MG63 (cell line): ENCODE measurements at regions not wholly inside any gene's neighbourhood (a gene's known extent, or its start where the extent isn't known, plus 50 kb on each side); places are given as distances from the start of the nearest gene placed in this dataset.
A peak's percentile ranks its signal among the peaks of the same experiment; 100 is the strongest.

Experiments
- DNase-seq: peaks from one replicate; pipeline ENCODE4 v3.0.0-alpha.2; 2020
- H3K27me3 ChIP-seq: fragments of 250-450 bp; sonication (Bioruptor Pico); 2 replicates; pipeline ENCODE4 v1.5.1; 2020; ENCODE audit warnings: mild to moderate bottlenecking, moderate library complexity
- H3K36me3 ChIP-seq: fragments of 250-450 bp; sonication (Bioruptor Pico); 2 replicates; pipeline ENCODE4 v1.5.1; 2020; ENCODE audit warnings: mild to moderate bottlenecking, moderate library complexity
- H3K4me3 ChIP-seq: fragments of 250-450 bp; sonication (Bioruptor Pico); 2 replicates; pipeline ENCODE4 v1.5.1; 2020; ENCODE audit warnings: mild to moderate bottlenecking, moderate library complexity
- H3K9me3 ChIP-seq: fragments of 250-450 bp; sonication (Bioruptor Pico); 2 replicates; pipeline ENCODE4 v1.5.1; 2020; ENCODE audit warnings: mild to moderate bottlenecking, moderate library complexity

DNA sequence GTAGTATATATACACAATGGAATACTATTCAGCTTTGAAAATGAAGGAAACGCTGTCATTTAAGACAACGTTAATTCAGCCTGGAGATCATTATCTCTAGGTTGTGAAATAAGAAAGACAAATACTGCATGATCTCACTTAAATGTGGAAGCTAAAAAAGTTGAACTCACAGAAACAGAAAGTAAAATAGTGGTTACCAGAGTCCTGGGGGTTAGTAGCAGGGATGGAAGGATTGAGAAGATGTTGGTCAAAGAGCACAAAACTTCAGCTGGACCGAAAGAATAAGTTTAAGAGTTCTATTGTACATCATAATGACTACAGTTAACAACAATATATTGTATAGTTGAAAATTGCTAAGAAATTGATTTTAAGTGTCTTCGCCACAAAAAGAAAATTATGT lies 670.3 kb downstream of the NR4A2 start:
- H3K36me3 ChIP-seq: no peaks in the 10 kb centered on the region
- H3K27me3 ChIP-seq: no peaks in the 10 kb centered on the region
- no peak overlapping the region for H3K4me3 ChIP-seq
- no peak for DNase-seq
- no peaks in the 10 kb centered on the region for H3K9me3 ChIP-seq

DNA sequence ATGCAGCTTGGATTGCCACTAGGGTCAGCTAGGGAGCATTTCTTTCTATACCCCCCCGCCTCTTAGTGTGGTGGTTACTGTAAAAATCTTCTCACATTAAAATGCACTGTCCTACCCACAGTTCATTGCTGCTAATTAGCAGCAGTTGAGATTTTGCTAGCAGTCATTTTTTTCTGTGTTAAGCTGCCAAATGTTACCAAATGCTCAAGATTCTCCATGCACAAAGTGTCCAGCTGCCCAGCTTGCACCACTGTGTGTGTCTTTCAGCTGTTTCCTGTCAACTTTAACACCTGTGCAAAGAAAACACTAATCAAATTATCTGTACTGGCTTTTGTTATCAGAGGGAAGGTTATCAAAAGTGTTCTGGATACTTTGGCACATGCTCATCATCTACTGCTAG lies 679.3 kb downstream of the NR4A2 start:
- Histone ChIP-seq H3K4me3 (no peak overlapping the region), H3K9me3 (no peaks in the 10 kb centered on the region), H3K36me3 (no peaks in the 10 kb centered on the region), H3K27me3 (no peaks in the 10 kb centered on the region)
- no peak for DNase-seq

DNA sequence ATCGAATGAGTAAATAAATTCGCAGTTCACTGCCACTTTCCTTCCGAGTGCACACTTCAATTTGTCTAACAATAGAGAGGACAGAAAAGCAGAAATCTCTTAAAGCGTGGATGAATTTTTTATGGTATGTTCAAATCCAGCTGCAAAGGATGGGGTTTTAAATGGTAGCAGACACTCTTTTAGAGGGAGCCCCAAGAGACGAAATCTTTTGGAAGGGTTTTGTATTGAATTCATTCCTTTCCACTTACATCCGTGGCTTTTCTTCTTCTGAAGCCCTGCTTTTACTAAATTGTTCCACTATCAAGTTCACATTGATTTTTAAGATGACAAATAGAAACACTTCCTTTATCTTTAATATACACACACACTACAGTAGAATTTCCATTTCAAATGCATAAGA lies 680.7 kb downstream of the NR4A2 start:
- no peaks in the 10 kb centered on the region for H3K27me3 ChIP-seq
- no peaks in the 10 kb centered on the region for H3K36me3 ChIP-seq
- no peaks in the 10 kb centered on the region for H3K9me3 ChIP-seq
- DNase-seq: no peak
- no peak overlapping the region for H3K4me3 ChIP-seq

DNA sequence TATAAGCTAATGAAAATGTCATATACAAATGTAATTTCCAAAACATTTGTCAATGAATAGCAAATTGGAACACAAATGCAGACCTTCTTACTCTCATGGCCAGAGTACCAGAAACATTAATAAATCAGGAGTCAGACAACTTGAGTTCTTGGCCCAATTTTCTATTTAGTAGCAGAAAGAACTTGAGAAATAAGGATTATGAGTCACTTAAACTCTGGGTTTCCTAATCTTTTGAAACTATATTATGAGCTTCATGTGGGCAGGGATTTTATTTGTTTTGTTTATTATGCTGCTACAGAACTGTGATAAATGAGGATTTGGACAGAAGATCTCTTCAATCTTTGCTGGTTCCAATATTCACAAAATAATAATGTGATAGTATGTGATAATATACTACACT lies 686.7 kb downstream of the NR4A2 start:
- Histone ChIP-seq H3K36me3 (no peaks in the 10 kb centered on the region), H3K27me3 (no peaks in the 10 kb centered on the region), H3K9me3 (no peaks in the 10 kb centered on the region), H3K4me3 (no peak overlapping the region)
- no peak for DNase-seq

DNA sequence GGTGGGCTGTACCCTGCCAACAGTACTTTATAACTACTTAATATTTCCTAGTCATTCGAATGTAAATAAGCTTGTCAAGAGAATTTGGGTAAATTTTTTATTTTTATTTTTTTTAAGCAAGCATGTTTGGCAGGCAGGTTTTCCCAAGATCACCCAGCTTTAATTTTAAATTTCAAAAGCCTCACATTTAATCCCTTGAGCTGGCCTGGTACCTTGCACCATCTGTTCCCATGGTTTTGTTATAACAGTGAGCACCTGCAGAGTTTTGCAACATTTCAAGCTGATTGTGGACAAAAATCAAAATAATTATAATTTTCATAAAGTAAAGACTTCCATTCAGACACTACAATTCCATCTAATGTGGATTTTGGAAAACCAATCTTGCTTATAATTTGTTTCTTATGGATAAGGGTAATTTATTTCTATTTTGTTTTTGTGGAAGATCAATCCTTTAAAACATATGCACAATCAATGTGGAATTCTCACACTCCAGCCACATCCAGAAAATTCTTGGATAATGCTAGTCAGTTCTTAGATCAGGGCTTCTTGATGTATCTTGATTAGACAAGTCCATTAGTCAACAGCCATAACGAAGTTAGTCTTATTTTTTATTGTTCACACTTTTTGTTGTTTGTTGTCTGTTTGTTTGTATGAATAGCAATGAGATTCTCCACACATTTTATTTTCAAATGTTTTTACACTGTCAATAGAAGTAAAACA lies 689.3 kb downstream of the NR4A2 start:
- Histone ChIP-seq H3K36me3 (no peaks in the 10 kb centered on the region), H3K27me3 (no peaks in the 10 kb centered on the region), H3K4me3 (no peak overlapping the region), H3K9me3 (no peaks in the 10 kb centered on the region)
- DNase-seq: no peak

DNA sequence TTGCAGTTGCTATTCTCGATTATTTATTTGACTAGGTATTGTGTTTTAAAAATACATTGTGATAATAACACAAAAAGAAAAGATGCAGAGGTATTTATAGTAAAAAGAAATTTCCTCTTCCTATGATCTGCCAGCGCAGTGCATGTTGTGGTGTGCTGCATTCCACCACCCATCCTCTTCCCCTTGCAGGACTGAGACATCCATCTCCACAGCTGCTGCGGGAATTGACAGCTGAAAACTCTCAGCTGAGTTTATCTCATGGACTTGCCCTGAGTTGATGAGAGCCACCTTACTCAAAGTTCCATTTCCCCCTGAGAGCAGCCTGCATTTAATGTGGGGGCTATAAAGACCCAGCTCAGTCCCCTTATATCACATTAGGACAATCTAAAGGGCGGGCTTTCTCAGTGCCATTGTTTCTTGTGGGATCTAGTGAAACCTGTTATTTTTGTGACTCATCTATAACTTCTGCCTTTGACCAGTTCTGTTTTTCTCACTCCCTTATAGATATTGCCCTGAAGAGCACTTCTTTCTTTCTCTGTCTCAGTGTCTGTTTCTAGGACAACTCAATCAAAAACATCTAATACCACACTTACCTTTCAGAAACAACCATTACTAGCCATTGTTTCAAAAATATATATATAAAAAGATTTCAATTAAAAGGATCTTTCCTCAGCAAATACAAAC lies 698.5 kb downstream of the NR4A2 start:
- Histone ChIP-seq H3K4me3 (no peak overlapping the region), H3K36me3 (no peaks in the 10 kb centered on the region), H3K27me3 (no peaks in the 10 kb centered on the region), H3K9me3 (no peaks in the 10 kb centered on the region)
- DNase-seq: no peak

DNA sequence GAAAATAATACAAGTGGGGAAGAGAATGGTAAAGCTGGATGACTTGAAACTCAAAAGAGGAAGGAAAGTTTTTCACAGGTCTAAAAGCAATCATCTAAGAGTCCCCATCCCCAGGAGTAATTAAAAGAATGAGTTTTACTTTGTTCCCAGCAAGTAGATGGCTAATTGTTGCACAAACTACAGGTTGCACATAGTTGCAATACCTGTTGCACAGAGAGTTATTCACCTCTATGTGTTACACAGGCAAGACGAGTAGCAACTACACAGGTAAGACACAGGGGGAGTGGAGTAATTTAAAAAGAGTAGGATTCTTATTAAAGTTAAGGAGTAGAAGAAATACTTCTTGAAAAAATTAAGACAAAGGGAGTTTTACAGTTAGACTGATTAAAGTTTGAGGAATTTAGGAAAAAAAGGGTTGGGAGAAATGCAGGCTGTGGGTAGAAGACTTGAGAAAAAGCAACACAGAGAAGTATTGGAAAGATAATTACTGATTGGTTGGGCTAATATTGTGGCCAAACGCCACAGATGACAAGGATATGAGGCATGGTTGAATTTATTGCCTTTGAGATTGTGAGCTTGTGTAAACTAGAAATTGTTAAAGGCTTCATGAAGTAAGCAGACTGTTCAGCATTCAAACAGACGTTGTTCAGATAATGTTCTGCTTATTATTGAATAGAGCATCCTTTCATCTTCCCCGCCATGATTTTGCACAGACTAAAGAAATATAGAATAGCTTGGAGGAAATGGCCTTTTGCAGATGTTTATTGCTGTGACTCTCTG lies 699.3 kb downstream of the NR4A2 start:
- Histone ChIP-seq H3K36me3 (no peaks in the 10 kb centered on the region), H3K27me3 (no peaks in the 10 kb centered on the region), H3K9me3 (no peaks in the 10 kb centered on the region), H3K4me3 (no peak overlapping the region)
- DNase-seq: no peak

DNA sequence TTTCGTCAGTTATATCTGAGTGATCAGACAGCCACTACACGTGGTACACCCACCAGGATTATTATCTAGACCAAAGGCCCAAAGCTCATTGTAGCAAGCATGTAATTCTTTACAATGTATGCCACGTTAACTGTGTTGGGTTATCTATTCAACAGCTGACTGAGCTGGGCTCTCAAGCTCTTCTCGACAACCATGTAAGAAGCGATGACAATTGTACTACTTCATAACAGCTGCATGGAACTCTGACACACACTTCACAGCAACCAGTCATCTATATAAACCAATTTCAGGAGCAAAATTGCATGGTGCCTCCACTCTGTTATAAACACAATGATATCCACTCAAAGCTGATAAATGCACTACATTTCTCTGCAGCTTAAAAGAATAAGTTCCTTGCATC lies 701.8 kb downstream of the NR4A2 start:
- H3K9me3 ChIP-seq: no peaks in the 10 kb centered on the region
- no peak overlapping the region for H3K4me3 ChIP-seq
- H3K36me3 ChIP-seq: no peaks in the 10 kb centered on the region
- H3K27me3 ChIP-seq: no peaks in the 10 kb centered on the region
- DNase-seq: no peak

DNA sequence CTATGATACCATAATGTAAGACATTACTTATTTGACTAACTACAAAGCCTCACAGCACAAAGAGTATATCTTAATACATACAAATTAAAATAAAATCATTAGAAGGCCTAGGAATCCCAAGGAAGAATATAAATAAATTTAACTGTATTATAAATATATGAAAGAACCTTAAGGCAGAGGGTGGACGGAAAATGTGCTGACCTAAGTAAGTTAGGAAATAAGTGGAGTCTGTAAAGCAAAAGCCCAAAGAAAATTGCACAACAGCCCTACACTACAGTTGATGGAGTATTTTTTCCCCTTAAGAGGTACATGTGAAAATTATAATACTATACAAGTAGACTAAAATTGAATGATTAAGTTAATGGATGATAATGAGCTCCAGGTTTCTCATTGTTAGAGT lies 710.1 kb downstream of the NR4A2 start:
- Histone ChIP-seq H3K36me3 (no peaks in the 10 kb centered on the region), H3K27me3 (no peaks in the 10 kb centered on the region), H3K4me3 (no peak overlapping the region), H3K9me3 (no peaks in the 10 kb centered on the region)
- no peak for DNase-seq

DNA sequence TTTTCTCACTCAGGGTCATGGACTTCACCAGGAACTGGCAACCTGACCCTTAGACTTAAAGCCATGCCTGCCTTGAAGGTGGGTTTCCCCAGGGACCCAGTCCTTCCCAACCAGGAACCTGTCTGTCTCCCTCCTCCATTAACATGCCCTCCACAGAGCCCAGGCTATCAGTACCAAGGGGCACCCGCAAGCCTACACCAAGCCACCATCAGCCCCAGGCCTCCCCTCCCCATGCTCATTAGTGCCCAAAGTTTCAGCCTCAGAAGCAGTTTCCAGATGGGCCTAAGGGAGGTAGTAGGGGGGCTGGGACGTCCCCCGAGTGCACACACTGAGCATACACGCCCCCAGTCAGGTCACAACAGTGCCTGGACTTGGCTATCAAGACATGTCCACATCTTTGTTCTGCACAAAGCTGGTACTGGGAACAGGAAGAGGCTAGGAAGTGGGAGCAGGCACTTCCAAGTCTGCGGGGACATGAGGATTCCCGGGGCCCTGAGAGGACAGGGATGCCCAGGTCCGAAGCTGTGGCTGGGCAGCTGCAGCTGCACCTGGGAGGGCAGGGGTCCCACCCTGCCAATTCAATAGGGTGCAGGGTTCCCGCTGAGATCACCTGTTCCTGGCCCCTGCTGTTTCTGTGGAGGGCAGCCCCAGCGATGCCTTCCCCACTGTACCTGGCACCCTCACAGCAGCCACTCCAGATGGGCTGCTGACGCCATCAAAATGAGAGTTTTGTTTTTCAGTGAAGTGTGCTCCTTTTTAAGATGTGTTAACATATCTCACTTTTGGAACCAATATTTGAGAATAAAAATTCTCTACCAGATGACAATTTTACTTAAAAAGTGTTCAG lies 731.4 kb downstream of the NR4A2 start:
- no peak for DNase-seq
- Histone ChIP-seq H3K27me3 (no peaks in the 10 kb centered on the region), H3K36me3 (no peaks in the 10 kb centered on the region), H3K9me3 (no peaks in the 10 kb centered on the region), H3K4me3 (no peak overlapping the region)

DNA sequence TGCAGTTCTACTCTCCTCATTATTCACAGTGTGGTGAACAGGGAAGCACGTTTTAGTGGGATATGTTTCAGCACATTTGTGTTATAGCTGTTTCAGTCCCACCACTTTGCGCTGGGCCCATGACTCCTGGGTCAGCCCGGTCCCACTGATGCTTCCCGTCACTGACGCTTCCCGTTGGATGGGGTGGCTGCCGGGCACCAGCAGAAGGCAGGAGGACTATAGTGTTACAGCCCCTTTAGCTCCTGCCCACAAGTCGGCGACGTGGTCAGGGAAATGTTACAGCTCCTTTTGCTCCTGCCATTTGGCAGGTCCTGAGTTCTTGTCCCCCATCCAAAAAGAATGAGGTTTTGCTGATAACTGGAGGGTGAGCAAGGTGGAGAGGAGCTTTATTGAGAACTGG lies 732.2 kb downstream of the NR4A2 start:
- Histone ChIP-seq H3K9me3 (no peaks in the 10 kb centered on the region), H3K27me3 (no peaks in the 10 kb centered on the region), H3K4me3 (no peak overlapping the region), H3K36me3 (no peaks in the 10 kb centered on the region)
- no peak for DNase-seq

DNA sequence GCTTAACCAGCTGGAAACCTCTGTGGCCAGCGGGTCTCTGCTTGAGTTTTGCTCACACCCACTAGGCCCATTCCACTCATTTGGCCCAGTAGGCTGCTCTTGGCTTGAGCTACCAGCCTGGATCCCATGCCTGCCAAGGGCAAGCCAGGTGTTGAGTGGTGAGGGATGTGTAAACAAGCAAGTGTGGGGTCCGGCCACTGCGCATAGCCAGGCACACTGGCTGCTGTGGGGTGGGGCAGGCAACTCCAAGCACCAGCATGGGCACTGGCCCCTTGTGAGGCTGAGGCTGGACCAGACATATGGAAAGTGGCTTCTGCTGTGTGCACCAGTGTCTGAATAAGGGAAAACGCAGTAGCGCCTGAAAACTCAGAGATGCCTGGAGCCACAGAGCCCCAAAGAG lies 732.7 kb downstream of the NR4A2 start:
- Histone ChIP-seq H3K4me3 (no peak overlapping the region), H3K27me3 (no peaks in the 10 kb centered on the region), H3K9me3 (no peaks in the 10 kb centered on the region), H3K36me3 (no peaks in the 10 kb centered on the region)
- no peak for DNase-seq

DNA sequence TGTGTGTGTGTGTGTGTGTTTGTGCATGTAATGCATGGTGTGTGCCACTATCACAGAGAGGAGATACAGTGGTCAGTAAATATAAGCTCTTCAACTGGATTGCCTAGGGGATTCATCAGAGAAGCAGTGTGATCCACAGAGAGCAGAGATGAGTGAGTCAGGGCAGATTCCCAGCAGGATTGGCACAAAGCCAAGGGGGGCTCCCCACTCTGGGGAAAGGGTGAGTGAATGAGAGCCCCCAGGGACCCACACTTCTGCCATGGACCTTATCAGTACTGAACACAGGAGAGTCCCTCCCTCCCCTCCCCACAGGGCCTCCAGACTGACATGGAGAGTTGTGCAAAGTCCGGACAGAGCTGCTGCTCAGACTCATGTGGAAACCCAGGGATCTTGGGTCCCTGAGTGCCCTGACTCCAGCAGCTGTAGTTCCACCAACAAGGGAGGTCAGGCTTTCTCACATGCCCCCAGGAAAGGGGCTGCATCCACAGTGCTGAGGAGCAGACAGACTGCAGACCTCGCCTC lies 748.8 kb downstream of the NR4A2 start:
- no peak overlapping the region for H3K4me3 ChIP-seq
- no peak for DNase-seq
- no peaks in the 10 kb centered on the region for H3K27me3 ChIP-seq
- no peaks in the 10 kb centered on the region for H3K36me3 ChIP-seq
- H3K9me3 ChIP-seq: peaks cover 5% of the 10 kb centered on the region; the same call in 1 of the 2 replicates

DNA sequence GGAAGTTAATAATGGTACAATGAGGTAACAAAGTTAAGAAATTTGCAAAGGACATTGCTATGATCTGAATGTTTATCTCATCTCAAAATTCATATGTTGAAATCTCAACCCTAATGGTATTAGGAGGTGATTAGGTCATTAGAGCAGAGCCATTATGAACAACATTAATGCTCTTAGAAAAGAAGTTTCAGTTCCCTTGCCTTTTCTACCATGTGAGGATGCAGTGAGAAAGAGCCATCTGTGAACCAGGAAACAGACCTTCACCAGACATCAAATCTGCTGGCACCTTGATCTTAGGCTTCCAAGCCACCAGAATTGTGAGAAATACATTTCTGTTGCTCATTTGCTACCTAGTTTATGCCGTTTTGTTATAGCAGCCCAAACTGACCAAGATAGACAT lies 757.6 kb downstream of the NR4A2 start:
- H3K27me3 ChIP-seq: no peaks in the 10 kb centered on the region
- H3K9me3 ChIP-seq: no peaks in the 10 kb centered on the region
- no peaks in the 10 kb centered on the region for H3K36me3 ChIP-seq
- no peak for DNase-seq
- H3K4me3 ChIP-seq: no peak overlapping the region

DNA sequence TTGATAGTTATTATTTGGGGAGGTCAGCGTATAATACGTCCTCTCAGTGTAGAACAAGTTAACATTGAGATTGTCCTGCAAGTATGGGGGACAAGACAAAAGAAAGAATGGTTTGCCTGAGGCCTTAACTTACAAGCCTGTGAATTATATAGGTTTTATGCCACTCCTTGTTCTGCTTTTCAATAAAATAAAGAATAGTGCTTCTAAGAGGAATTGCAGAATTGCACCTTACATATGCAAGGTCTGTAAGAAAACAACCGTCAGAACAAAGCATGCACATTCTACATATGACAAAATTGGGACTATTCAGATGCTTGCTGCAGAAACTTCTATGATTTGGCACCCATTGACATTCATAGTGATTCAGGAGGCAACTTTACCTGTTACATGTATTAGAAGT lies 785.0 kb downstream of the NR4A2 start:
- Histone ChIP-seq H3K4me3 (no peak overlapping the region), H3K36me3 (no peaks in the 10 kb centered on the region), H3K27me3 (no peaks in the 10 kb centered on the region), H3K9me3 (no peaks in the 10 kb centered on the region)
- no peak for DNase-seq

DNA sequence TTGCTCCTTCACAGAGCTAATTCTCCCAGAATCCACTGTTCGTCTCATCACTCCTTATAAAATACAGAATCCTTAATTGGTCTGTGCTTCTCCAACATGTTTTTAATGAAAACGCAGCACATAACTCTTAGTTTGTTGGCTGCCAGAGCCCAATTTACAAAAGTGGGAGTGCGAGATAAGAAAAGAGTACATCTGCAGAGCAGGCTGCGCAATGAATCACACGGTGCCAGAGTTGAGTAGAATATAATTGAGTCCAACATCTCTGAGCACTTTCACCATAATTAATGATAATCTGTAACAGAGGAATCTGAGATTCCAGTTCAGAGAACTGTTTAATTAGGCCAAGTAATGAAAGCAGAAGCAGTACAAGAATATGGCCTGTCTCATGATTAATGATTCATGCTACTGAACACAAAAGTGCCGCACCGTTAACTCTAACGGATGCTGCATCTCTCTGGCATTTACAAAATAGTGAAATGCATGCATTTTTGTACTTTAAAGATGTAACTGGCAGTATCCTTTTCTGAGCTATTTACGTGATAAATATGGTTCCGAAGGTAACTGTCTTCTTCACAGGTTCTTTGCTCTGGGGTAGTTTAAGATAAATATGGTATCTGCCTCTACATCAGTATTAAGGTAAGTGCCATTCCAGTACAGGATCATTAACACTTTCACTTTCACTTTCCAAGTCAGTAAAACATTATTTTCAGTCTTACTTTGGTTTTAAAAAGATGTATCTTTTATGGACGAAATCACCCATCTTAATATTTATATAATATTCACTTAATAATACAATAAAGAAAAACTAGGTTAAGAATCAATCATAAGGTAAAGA lies 785.6 kb downstream of the NR4A2 start:
- no peaks in the 10 kb centered on the region for H3K27me3 ChIP-seq
- H3K9me3 ChIP-seq: no peaks in the 10 kb centered on the region
- no peaks in the 10 kb centered on the region for H3K36me3 ChIP-seq
- H3K4me3 ChIP-seq: peak overlapping the region; percentile 15; the same call in 1 of the 2 replicates
- DNase-seq: no peak
